ENCODE measurements at regions not wholly inside any gene's neighbourhood (a gene's known extent, or its start where the extent isn't known, plus 50 kb on each side); places are given as distances from the start of the nearest gene placed in this dataset.
A peak's percentile ranks its signal among the peaks of the same experiment; 100 is the strongest.

GRCh38 chr1:86296305-86297205 is 99.6 kb downstream of the ODF2L start:
- no peak for DNase-seq

- no peak for DNase-seq
These were observed 106.4 kb downstream of the ODF2L start for GRCh38 chr1:86289746-86290145.

DNA sequence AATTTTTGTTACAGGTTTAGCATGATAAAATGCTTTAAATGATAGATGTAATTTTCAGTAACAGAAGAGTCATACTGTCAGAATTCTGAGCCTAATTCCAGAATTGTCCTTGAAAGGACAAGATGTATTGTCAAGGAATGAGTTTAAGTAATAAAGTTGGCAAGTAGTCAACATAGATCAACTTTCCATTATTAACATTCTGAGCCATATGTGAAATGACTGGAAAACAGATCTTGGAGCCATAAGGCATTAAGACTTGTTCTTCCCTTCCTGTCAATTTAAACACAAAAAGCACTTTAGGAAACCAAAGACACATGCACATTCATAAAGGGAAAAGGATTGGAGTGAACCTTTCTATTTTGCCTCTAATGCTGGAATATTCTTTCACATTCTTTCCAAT is 107.0 kb downstream of the ODF2L start:
- no peak for DNase-seq

DNA sequence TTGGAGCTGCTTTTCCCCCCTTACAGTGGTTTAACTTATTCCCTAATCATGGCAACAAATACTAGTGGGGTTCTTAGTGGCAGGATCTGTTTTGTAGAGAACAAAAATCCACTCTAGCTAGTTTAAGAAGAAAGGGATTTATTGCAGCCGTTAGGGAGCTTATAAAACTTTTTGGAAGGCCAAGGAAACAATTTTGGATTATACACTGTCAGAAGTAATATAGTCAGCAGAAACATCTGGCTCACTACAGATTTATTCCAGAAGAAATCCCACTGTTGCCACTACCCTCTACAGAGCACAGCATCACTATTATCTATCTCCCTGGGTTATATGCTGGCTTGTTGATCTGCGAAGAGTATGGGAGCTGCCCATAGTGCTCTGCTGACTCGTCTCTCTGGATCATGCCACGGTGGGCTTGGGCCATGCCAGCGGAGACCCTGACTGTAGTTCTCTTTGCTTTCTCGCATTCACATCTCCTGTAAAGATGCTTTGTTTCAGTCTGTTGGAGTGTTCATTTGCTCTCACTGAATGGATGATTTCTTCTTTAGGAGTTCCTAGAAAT is 107.5 kb downstream of the ODF2L start:
- DNase-seq: no peak

GRCh38 chr1:86285796-86286195 is 110.3 kb downstream of the ODF2L start:
- DNase-seq: no peak

DNA sequence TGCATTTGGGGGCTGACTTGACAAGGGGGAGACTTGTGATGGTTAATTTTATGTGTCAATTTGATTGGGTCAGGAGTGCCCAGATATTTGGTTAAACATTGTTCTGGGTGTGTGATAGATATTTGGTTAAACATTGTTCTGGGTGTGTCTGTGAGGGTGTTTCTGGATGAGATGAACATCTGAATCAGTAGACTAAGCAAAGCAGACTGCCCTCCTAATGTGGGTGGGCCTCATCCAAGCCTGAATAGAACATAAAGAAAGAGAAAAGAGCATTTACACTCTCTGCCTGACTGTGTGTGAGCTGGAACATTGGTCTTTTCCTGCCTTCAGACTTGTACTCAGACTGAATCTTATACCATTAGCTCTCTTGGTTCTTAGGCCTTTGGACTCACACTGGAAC is 113.5 kb downstream of the ODF2L start:
- no peak for DNase-seq

DNA sequence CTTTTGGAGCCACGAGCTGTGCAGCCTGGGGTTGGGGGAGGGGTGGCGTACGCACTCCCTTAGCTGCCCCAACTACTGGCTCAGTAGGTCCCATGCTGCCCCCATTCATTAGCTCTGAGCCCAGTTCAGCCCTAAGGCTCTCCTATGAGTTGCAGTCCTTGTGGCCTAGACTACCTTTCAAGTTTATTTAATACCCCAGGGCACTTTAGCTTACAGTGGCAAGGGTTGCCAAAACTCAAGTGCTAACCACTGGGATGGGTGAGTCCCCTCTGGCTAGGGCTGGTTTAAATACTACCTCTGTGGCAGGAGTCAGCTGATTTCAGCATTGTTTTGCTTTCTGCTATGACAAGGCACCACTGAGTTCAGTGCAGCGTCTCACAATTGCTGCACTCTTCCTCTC is 118.2 kb downstream of the ODF2L start:
- no peak for DNase-seq

GRCh38 chr1:86273066-86273465 is 116.5 kb upstream of the COL24A1 start:
- no peak for DNase-seq

DNA sequence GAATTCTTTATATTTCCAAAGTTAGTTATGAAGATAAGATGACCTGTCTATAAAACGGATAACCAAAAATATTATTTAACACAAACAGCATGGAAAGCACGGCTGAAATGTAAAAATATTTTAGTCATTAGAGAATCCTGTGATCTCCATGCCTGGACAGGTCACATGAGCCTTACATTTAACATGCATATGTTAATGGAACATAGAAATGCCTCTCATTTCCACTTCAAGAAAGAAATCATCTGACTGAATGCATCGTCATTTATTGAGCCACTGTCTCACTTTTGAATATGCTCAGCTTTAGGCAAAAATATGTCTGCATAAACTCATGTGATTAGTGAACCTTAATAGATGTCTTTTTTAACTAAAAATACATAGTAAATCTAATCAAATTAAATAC is 115.5 kb upstream of the COL24A1 start:
- DNase-seq: no peak

GRCh38 chr1:86271046-86271445 is 114.5 kb upstream of the COL24A1 start:
- no peak for DNase-seq

DNA sequence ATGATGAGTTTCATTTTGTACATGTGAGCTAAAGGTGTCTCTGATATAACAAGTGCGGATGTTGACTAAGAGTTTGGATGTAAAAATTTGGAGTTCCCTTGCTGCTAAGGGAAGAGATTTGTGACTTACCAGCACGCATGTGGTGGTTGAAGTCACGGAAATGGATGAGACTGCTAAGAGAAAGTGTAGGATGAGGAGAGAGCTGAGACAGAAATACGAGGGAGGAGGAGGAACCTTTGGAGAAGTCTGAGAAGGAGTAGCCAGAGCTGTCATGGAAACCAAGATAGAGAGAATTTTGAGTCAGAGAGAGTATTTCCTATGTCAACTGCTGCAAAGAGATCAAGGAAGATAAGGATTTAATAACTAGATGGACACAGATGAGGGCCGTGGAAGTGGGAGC is 106.5 kb upstream of the COL24A1 start:
- DNase-seq: no peak

GRCh38 chr1:86260476-86260875 is 103.9 kb upstream of the COL24A1 start:
- DNase-seq: no peak

- no peak for DNase-seq
These were observed 102.8 kb upstream of the COL24A1 start for GRCh38 chr1:86259390-86259789.

GRCh38 chr1:86258101-86258500 is 101.5 kb upstream of the COL24A1 start:
- DNase-seq: no peak

- no peak for DNase-seq
These were observed 91.2 kb upstream of the COL24A1 start for GRCh38 chr1:86247597-86248279.

GRCh38 chr1:86245566-86246190 is 89.1 kb upstream of the COL24A1 start:
- no peak for DNase-seq

GRCh38 chr1:86239894-86240293 is 83.3 kb upstream of the COL24A1 start:
- DNase-seq: no peak

- DNase-seq: no peak
These were observed 82.9 kb upstream of the COL24A1 start for GRCh38 chr1:86239490-86239889.

GRCh38 chr1:86238226-86238625 is 81.7 kb upstream of the COL24A1 start:
- no peak for DNase-seq

DNA sequence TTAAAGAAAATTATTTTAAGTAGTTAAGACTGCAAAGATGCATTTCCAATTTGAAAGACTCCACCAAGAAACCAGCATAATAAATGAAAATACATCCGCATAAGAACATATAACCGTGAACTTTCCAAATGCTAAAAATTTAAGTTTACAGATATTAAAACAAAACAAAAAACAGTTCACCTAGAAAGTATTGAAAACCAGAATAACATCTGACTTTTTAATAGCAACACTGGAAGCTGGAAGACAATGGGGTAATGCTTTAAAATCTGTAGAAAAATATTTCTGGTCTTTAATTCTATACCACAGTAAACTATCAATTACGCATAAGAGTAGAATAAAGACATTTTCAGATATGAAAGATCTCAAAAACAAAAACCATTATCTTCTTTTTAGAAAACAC is 79.3 kb upstream of the COL24A1 start:
- DNase-seq: peak in 1 of 2 experiments; percentile 16

GRCh38 chr1:86233403-86233802 is 76.8 kb upstream of the COL24A1 start:
- peak; percentile 87 to 92 for DNase-seq

- DNase-seq: peak; percentile 10 to 14
These were observed 74.5 kb upstream of the COL24A1 start for GRCh38 chr1:86231076-86231475.

DNA sequence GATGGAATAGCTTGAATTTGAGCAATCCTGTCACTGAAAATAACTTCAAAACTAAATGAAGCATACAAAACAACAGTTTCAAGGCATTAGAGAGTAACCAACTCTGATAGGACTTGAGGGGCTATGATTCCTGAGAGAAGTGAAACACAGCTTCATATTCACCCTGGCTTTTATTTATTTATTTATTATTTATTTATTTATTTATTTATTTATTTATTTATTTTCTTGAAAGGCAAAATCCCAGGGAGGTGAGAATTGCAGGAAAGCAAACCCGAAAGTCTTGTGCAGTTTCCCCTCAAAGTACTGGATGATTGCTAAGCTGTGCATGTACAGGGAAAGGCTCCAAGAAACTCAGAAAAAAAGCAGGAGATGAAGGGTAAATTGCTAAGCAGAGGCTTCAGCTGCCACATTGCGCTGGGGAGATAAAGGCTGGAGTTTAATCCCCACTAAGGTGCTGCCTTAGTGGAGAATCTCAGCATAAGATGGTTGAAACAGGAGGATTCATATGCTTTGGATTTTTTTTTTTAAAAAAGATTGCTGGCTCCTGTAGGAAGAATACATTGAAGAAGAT is 72.9 kb upstream of the COL24A1 start:
- no peak for DNase-seq

Measured in Kasumi-1 (cell line).